ENCODE measurements at regions not wholly inside any gene's neighbourhood (a gene's known extent, or its start where the extent isn't known, plus 50 kb on each side); places are given as distances from the start of the nearest gene placed in this dataset.

GRCh38 chr12:115870021-115870420, 407.5 kb downstream of the MED13L start:
- no peak for TF ChIP-seq POLR2AphosphoS5 (IDR thresholded peaks at IDR 0.05; ENCODE audit: low read depth, low read length)
- TF ChIP-seq EZH2 (IDR thresholded peaks at IDR 0.05; ENCODE audit: low read depth, low read length, severe bottlenecking), result no peak
- no peak for TF ChIP-seq CTCF (IDR thresholded peaks at IDR 0.05; ENCODE audit: control extremely low read depth in 1 of 3, insufficient read depth in 1 of 3, low read depth in 1 of 3, low read length in 3 of 3)
- no peak for TF ChIP-seq EP300 (IDR thresholded peaks at IDR 0.05; ENCODE audit: borderline replicate concordance in 1 of 2, low read depth in 2 of 2, low read length in 2 of 2)
- no peak for TF ChIP-seq POLR2A (IDR thresholded peaks at IDR 0.05; ENCODE audit: control extremely low read depth in 1 of 2, low read depth in 2 of 2, low read length in 2 of 2)
- TF ChIP-seq SP2 (IDR thresholded peaks at IDR 0.05; ENCODE audit: low read length), result no peak
- no peak for TF ChIP-seq POU5F1 (IDR thresholded peaks at IDR 0.05; ENCODE audit: low read depth, low read length)
- TF ChIP-seq PHF8 (conservative IDR thresholded peaks at IDR 0.05; ENCODE audit: low read depth, low read length), result no peak
- TF ChIP-seq TEAD4 (IDR thresholded peaks at IDR 0.05; ENCODE audit: low read depth, low read length), result no peak
- TF ChIP-seq MAX (IDR thresholded peaks at IDR 0.05), result no peak
- TF ChIP-seq SIRT6 (IDR thresholded peaks at IDR 0.05; ENCODE audit: low read length), result no peak
- no peak for TF ChIP-seq BRCA1 (IDR thresholded peaks at IDR 0.05; ENCODE audit: low read depth, low read length)
- no peak for TF ChIP-seq SRF (IDR thresholded peaks at IDR 0.05; ENCODE audit: low read depth, low read length)
- TF ChIP-seq USF2 (IDR thresholded peaks at IDR 0.05; ENCODE audit: low read length), result no peak

All from H1 (cell line).